ENCODE measurements at regions not wholly inside any gene's neighbourhood (a gene's known extent, or its start where the extent isn't known, plus 50 kb on each side); places are given as distances from the start of the nearest gene placed in this dataset.
"Not testable (repeated sequence)": the region's sequence is repeated elsewhere in the genome, so short reads cannot be mapped to it uniquely, and the experiment has no call there.

- TF ChIP-seq CTCF (IDR thresholded peaks at IDR 0.05; ENCODE audit: poor library complexity); EZH2phosphoT487 (IDR thresholded peaks at IDR 0.05; ENCODE audit: low read depth, severe bottlenecking, unreplicated experiment): not testable (repeated sequence)
Measured at GRCh38 chr4:4047202-4047601, 179.5 kb downstream of the OTOP1 start.

Data from hepatocyte (in vitro differentiated cells).